Parathyroid adenoma (tissue), 2 donors: ENCODE measurements at regions not wholly inside any gene's neighbourhood (a gene's known extent, or its start where the extent isn't known, plus 50 kb on each side); places are given as distances from the start of the nearest gene placed in this dataset.

ENCODE experiments used
- H2AFZ ChIP-seq: fragments of 300-600 bp; sonication (generic); one replicate; pipeline ENCODE4 v1.7.0; 2017; ENCODE audit warnings: antibody characterized with exemption, mild to moderate bottlenecking
- H3K27ac ChIP-seq: fragments of 300-600 bp; sonication (generic); one replicate; pipeline ENCODE4 v1.7.0; 2017
- H3K27me3 ChIP-seq: fragments of 300-600 bp; sonication (generic); one replicate; pipeline ENCODE4 v1.7.0; 2017; ENCODE audit warnings: low read length; ENCODE audit not compliant: control insufficient read depth, insufficient read depth
- H3K36me3 ChIP-seq: fragments of 300-600 bp; sonication (generic); one replicate; pipeline ENCODE4 v1.7.0; 2017; ENCODE audit warnings: low read length; ENCODE audit not compliant: control insufficient read depth, insufficient read depth
- H3K4me1 ChIP-seq: fragments of 300-600 bp; sonication (generic); one replicate; pipeline ENCODE4 v1.7.0; 2017; ENCODE audit warnings: control low read depth
- H3K4me2 ChIP-seq: fragments of 300-600 bp; sonication (generic); one replicate; pipeline ENCODE4 v1.7.0; 2017; ENCODE audit warnings: low read length
- H3K4me3 ChIP-seq: fragments of 300-600 bp; sonication (generic); one replicate; pipeline ENCODE4 v1.7.0; 2017; ENCODE audit warnings: low read depth, low read length
- H3K79me2 ChIP-seq: fragments of 300-600 bp; sonication (generic); one replicate; pipeline ENCODE4 v1.7.0; 2017; ENCODE audit warnings: control low read depth
- H3K9ac ChIP-seq: fragments of 300-600 bp; sonication (generic); one replicate; pipeline ENCODE4 v1.7.0; 2017; ENCODE audit warnings: mild to moderate bottlenecking
- H3K9me3 ChIP-seq: fragments of 300-600 bp; sonication (generic); one replicate; pipeline ENCODE4 v1.7.0; 2017; ENCODE audit warnings: low read length; ENCODE audit not compliant: control insufficient read depth
- TF ChIP-seq, protein P1 (sequence below): fragments of 300-600 bp; sonication (generic); IDR thresholded peaks from one replicate; pipeline ENCODE4 v1.7.0; 2017; ENCODE audit warnings: antibody characterized with exemption, mild to moderate bottlenecking
- donor health status: primary hyperparathyroidism.

GRCh38 chr7:52685333-52685732 lies 350.1 kb upstream of the POM121L12 start:
- H3K9ac ChIP-seq, result no peak overlapping the region

DNA sequence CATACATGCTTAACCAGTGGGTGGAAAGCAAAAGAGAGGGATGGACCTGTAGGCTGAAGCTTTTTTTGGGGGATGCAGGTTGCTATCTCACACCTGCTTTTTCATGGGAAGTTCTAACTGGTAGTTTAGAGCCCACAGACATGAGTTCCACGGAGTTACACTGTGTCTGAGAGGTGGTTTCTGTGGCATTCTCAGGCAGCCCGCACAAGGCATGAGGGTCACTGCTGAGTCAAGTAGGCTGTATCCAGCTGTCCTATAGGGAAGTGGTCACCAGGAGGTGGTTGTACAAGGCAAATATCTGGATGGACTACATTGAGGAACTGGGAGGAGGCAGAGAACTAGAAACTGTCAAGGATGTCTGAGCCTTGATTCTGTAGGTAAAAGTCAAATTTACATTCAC lies 351.0 kb upstream of the POM121L12 start:
- H3K9ac ChIP-seq, result no peak overlapping the region
- no peaks in the 10 kb centered on the region for H3K36me3 ChIP-seq
- H3K9me3 ChIP-seq, result no peaks in the 10 kb centered on the region
- no peaks in the 10 kb centered on the region for H3K4me1 ChIP-seq
- no peaks in the 10 kb centered on the region for H3K79me2 ChIP-seq
- no peaks in the 10 kb centered on the region for H3K27me3 ChIP-seq
- no peak overlapping the region for H3K4me2 ChIP-seq
- H3K27ac ChIP-seq, result no peak overlapping the region
- H3K4me3 ChIP-seq, result no peak overlapping the region
- H2AFZ ChIP-seq, result no peak overlapping the region
- TF ChIP-seq, protein P1, sequence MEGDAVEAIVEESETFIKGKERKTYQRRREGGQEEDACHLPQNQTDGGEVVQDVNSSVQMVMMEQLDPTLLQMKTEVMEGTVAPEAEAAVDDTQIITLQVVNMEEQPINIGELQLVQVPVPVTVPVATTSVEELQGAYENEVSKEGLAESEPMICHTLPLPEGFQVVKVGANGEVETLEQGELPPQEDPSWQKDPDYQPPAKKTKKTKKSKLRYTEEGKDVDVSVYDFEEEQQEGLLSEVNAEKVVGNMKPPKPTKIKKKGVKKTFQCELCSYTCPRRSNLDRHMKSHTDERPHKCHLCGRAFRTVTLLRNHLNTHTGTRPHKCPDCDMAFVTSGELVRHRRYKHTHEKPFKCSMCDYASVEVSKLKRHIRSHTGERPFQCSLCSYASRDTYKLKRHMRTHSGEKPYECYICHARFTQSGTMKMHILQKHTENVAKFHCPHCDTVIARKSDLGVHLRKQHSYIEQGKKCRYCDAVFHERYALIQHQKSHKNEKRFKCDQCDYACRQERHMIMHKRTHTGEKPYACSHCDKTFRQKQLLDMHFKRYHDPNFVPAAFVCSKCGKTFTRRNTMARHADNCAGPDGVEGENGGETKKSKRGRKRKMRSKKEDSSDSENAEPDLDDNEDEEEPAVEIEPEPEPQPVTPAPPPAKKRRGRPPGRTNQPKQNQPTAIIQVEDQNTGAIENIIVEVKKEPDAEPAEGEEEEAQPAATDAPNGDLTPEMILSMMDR, result no peak

More at GRCh38 chr7:52685333-52685732, 350.1 kb upstream of the POM121L12 start:
- Histone ChIP-seq H3K27ac (no peak overlapping the region), H3K4me1 (no peaks in the 10 kb centered on the region), H3K4me3 (no peak overlapping the region), H3K36me3 (no peaks in the 10 kb centered on the region), H3K9me3 (no peaks in the 10 kb centered on the region), H3K4me2 (no peak overlapping the region), H2AFZ (no peak overlapping the region), H3K27me3 (no peaks in the 10 kb centered on the region), H3K79me2 (no peaks in the 10 kb centered on the region)
- TF ChIP-seq, protein P1, result no peak

DNA sequence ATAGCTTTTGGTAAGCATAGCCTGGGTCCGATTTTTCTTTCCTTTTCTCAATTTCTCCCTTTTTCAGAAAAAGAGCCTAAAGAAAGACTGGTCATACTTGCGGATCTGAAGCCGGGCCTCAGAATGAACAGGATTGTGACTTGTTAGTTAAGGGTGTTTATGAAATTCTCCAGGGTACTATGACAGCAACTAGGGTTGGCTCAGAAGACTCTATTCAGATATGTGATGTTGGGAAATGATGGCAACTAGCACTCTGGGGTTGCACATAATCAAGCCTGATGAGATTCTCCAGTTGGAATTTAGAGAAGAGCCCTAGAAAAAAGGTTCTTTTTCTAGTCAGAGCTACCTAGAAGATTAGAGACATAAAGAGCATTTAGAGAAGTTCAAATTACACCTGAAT lies 352.4 kb upstream of the POM121L12 start:
- Histone ChIP-seq H3K4me1 (no peaks in the 10 kb centered on the region), H3K4me2 (no peak overlapping the region), H3K9me3 (no peaks in the 10 kb centered on the region), H3K79me2 (no peaks in the 10 kb centered on the region), H3K4me3 (no peak overlapping the region), H3K27me3 (no peaks in the 10 kb centered on the region), H3K36me3 (no peaks in the 10 kb centered on the region), H2AFZ (no peak overlapping the region), H3K27ac (no peak overlapping the region), H3K9ac (no peak overlapping the region)
- TF ChIP-seq, protein P1, result no peak

DNA sequence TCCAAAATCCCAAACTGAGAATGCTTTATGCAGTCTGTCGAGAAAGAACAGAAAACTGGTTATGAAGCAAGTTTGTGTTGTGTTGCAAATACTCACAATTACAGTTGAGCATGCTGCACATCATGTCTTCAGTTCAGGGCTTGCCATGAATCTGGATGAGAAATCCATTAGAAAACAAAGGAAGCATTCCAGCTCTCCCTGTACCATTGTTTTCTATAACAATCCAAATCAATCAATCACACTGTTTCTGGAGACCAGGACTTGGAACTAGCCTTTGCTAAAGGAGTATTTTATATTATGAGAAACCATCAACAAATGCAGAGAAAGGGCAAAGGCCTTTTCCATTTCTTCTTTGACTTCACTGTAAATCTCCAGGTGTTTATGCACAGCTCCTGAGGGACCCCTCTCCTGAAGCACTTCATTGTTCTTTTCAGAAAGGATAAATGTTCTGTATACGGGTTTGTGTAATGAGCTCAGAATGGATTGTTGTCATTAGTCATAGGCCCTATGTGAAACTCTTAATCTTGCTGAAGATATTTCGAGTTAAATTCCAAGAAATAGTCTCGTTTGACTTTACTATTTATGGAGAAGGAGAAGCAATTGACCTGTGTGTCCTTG lies 364.7 kb upstream of the POM121L12 start:
- H3K27ac ChIP-seq, result no peak overlapping the region
- no peaks in the 10 kb centered on the region for H3K9me3 ChIP-seq
- no peaks in the 10 kb centered on the region for H3K4me1 ChIP-seq
- H2AFZ ChIP-seq, result no peak overlapping the region
- H3K4me2 ChIP-seq, result no peak overlapping the region
- no peaks in the 10 kb centered on the region for H3K27me3 ChIP-seq
- no peak overlapping the region for H3K4me3 ChIP-seq
- H3K36me3 ChIP-seq, result no peaks in the 10 kb centered on the region
- no peak overlapping the region for H3K9ac ChIP-seq
- TF ChIP-seq, protein P1, result no peak
- no peaks in the 10 kb centered on the region for H3K79me2 ChIP-seq

- TF ChIP-seq, protein P1, result no peak
Measured at GRCh38 chr7:52669031-52669430, 366.4 kb upstream of the POM121L12 start.

More at GRCh38 chr7:52669031-52669430, 366.4 kb upstream of the POM121L12 start:
- H3K4me3 ChIP-seq, result no peak overlapping the region
- H3K27ac ChIP-seq, result no peak overlapping the region
- no peaks in the 10 kb centered on the region for H3K36me3 ChIP-seq
- no peaks in the 10 kb centered on the region for H3K9me3 ChIP-seq
- no peaks in the 10 kb centered on the region for H3K4me1 ChIP-seq
- no peak overlapping the region for H3K9ac ChIP-seq
- H2AFZ ChIP-seq, result no peak overlapping the region
- H3K27me3 ChIP-seq, result no peaks in the 10 kb centered on the region
- no peak overlapping the region for H3K4me2 ChIP-seq
- no peaks in the 10 kb centered on the region for H3K79me2 ChIP-seq
